Breast epithelium (tissue), 3 donors: ENCODE measurements at regions not wholly inside any gene's neighbourhood (a gene's known extent, or its start where the extent isn't known, plus 50 kb on each side); places are given as distances from the start of the nearest gene placed in this dataset.

Experiments
- CTCF ChIP-seq, 3 donors: fragments of 450-650 bp; IDR thresholded peaks; one replicate each; pipeline ENCODE4 v1.5.1; 2016 to 2017; ENCODE audit warnings: antibody characterized with exemption in 3 of 3, mild to moderate bottlenecking in 3 of 3, moderate library complexity in 3 of 3
- POLR2A ChIP-seq: fragments of 450-650 bp; IDR thresholded peaks from one replicate; pipeline ENCODE4 v1.6.1; 2016; ENCODE audit warnings: antibody characterized with exemption, mild to moderate bottlenecking, moderate library complexity

- no peak for TF ChIP-seq CTCF (IDR thresholded peaks at IDR 0.05)
- no peak for TF ChIP-seq POLR2A
Measured at GRCh38 chr2:56099963-56100362, 83.8 kb upstream of the CCDC85A start.
